ENCODE measurements at regions not wholly inside any gene's neighbourhood (a gene's known extent, or its start where the extent isn't known, plus 50 kb on each side); places are given as distances from the start of the nearest gene placed in this dataset.

DNA sequence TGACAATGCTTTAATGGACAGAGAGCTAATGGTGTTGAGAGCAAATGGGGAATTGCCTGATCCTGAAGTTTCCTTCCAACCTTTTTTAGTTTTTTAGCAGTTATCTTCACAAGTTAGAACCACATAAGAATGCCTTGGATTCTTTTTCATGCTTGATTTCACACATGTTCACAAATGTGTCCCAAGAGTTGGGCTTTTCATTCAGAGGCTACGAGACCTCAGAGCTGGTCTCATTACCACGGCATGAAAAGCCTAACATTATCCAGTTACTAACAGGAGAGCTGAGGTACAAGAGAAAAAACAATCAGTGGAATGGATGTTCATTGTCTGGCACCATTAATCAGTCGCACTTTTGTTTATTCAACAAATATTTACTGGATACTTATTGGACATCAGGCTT lies 340.6 kb downstream of the ZNF326 start:
- no peak overlapping the region for H3K27ac ChIP-seq
- no peaks in the 10 kb centered on the region for H3K36me3 ChIP-seq
- TF ChIP-seq, protein P1, sequence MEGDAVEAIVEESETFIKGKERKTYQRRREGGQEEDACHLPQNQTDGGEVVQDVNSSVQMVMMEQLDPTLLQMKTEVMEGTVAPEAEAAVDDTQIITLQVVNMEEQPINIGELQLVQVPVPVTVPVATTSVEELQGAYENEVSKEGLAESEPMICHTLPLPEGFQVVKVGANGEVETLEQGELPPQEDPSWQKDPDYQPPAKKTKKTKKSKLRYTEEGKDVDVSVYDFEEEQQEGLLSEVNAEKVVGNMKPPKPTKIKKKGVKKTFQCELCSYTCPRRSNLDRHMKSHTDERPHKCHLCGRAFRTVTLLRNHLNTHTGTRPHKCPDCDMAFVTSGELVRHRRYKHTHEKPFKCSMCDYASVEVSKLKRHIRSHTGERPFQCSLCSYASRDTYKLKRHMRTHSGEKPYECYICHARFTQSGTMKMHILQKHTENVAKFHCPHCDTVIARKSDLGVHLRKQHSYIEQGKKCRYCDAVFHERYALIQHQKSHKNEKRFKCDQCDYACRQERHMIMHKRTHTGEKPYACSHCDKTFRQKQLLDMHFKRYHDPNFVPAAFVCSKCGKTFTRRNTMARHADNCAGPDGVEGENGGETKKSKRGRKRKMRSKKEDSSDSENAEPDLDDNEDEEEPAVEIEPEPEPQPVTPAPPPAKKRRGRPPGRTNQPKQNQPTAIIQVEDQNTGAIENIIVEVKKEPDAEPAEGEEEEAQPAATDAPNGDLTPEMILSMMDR (IDR thresholded peaks at IDR 0.05), result no peak
- no peak overlapping the region for H3K4me3 ChIP-seq
- intact Hi-C loops (cut with DNase I), result no loop called here
- ATAC-seq (no peak), DNase-seq (no peak)
- H3K4me1 ChIP-seq, result no peaks in the 10 kb centered on the region
- H3K9me3 ChIP-seq, result no peaks in the 10 kb centered on the region
- no peaks in the 10 kb centered on the region for H3K27me3 ChIP-seq

DNA sequence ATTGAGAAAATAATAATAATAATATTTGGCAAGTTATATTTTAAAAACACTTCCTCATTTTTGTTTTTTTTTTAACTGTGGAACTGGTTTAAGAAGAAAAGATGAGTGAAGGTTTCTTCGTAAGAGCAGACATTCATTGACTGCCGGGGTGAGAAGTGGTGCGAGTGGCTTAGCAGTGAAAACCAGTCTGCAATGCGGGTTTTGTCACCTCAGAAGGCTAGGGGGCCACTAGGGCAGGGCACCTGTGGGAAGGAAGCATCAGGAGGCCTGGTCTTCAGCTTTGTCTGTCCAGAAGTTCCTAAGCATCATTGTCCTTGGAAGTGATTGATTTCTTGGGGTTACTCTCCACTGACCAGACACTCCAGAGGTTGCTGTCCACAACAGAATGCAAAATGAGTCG lies 339.2 kb downstream of the ZNF326 start:
- intact Hi-C loops (cut with DNase I), result no loop called here
- Histone ChIP-seq H3K9me3 (no peaks in the 10 kb centered on the region), H3K4me3 (no peak overlapping the region)

DNA sequence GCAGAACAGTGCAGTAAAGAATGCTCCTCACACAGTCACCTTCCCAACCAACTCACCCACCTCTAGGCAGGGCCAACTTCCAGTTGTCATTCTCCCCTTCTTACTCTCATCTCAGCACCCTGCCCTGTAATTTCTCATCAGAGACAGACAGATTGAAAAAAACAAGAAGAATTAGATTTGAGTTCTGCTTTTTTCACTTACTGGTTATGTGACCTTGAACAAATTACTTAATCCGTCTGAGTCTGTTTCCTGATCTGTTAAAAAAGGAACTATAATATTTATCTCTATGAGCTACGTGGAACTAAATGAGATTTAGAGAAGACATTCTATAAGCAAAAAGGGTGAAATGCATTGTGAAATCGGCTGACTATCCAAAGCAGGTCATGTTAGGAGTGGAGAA lies 330.3 kb downstream of the ZNF326 start:
- Histone ChIP-seq H3K27me3 (no peaks in the 10 kb centered on the region), H3K4me3 (no peak overlapping the region), H3K36me3 (no peaks in the 10 kb centered on the region), H3K9me3 (no peaks in the 10 kb centered on the region), H3K4me1 (no peaks in the 10 kb centered on the region), H3K27ac (no peak overlapping the region)
- intact Hi-C loops (cut with DNase I), result no loop called here
- no peak for DNase-seq
- ATAC-seq, result peak; percentile 22
- TF ChIP-seq, protein P1 (IDR thresholded peaks at IDR 0.05), result no peak

More for the DNA sequence above, 339.2 kb downstream of the ZNF326 start:
- TF ChIP-seq, protein P1 (IDR thresholded peaks at IDR 0.05), result no peak
- DNase-seq (no peak), ATAC-seq (no peak)
- Histone ChIP-seq H3K27me3 (no peaks in the 10 kb centered on the region), H3K4me1 (no peaks in the 10 kb centered on the region), H3K27ac (no peak overlapping the region), H3K36me3 (no peaks in the 10 kb centered on the region)

DNA sequence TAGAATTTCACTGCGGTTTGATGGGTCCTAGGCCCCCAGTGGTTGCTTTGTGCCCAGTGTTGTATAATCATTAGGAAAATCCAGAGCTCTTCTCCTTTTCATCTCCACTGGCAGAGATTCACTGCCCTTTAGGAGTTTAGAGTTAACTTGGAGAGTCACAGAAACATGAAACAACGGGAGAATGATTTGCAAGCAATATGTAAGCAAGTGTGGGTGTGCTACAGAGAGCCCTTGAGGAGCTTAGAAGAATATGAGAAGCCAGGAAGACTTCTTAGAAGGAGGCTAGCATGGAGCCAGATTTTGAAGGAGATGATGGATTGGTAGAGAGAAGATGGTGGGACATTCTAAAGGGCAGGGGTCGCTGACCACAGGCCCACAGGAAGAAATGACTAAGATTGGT lies 327.3 kb downstream of the ZNF326 start:
- DNase-seq (no peak), ATAC-seq (no peak)
- TF ChIP-seq, protein P1 (IDR thresholded peaks at IDR 0.05), result no peak
- intact Hi-C loops (cut with DNase I), result no loop called here
- Histone ChIP-seq H3K9me3 (no peaks in the 10 kb centered on the region), H3K36me3 (no peaks in the 10 kb centered on the region), H3K4me1 (no peaks in the 10 kb centered on the region), H3K27ac (no peak overlapping the region), H3K27me3 (no peaks in the 10 kb centered on the region), H3K4me3 (no peak overlapping the region)

DNA sequence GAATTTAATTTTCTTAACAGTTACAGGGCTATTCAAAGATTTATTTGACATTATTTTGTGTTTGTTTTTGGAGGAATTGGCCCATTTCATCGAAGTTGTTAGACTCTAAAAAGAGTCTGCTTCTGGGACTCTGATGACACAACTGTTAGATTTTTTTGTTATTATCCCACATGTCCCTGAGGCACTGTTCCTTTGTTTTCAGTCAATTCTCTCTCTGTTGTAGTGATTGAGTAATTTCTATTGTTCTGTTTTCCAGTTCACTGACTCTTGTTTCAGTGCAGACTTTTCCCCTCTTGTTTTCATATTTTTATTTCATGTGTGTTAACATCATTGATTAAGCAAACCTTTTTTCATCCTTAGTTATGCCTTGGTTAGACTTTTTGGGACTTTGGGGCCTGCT lies 325.0 kb downstream of the ZNF326 start:
- DNase-seq (no peak), ATAC-seq (no peak)
- no peaks in the 10 kb centered on the region for H3K9me3 ChIP-seq
- H3K27ac ChIP-seq, result no peak overlapping the region
- TF ChIP-seq, protein P1 (IDR thresholded peaks at IDR 0.05), result no peak
- no peaks in the 10 kb centered on the region for H3K27me3 ChIP-seq
- no peaks in the 10 kb centered on the region for H3K36me3 ChIP-seq
- intact Hi-C loops (cut with DNase I), result no loop called here
- no peaks in the 10 kb centered on the region for H3K4me1 ChIP-seq
- no peak overlapping the region for H3K4me3 ChIP-seq

Measured in left lung (tissue), 4 donors.